H1 (cell line): ENCODE measurements at regions not wholly inside any gene's neighbourhood (a gene's known extent, or its start where the extent isn't known, plus 50 kb on each side); places are given as distances from the start of the nearest gene placed in this dataset.

Experiments
- BACH1 ChIP-seq: IDR thresholded peaks from 2 replicates; pipeline ENCODE4 v1.6.1; 2012; ENCODE audit warnings: low read length, improper control_type of control experiment
- BRCA1 ChIP-seq: IDR thresholded peaks from 2 replicates; pipeline ENCODE4 v1.6.1; 2012; ENCODE audit warnings: low read depth, low read length, improper control_type of control experiment
- JUN ChIP-seq: IDR thresholded peaks from 2 replicates; pipeline ENCODE4 v1.6.1; 2011; ENCODE audit warnings: low read depth, mild to moderate bottlenecking, improper control_type of control experiment, low read length
- KDM5A ChIP-seq: fragments of 200-600 bp; IDR thresholded peaks from 2 replicates; pipeline ENCODE4 v1.7.1; 2012; ENCODE audit warnings: mild to moderate bottlenecking, low read length, inconsistent platforms, mixed read lengths
- POLR2AphosphoS5 ChIP-seq: IDR thresholded peaks from 2 replicates; pipeline ENCODE4 v1.6.1; 2011; ENCODE audit warnings: low read depth, low read length
- SP4 ChIP-seq: IDR thresholded peaks from 2 replicates; pipeline ENCODE4 v1.6.1; 2012; ENCODE audit warnings: low read length, inconsistent platforms

GRCh38 chr16:85994492-85995490 is 95.8 kb downstream of the IRF8 start (continued):
- TF ChIP-seq POLR2AphosphoS5 (no peak), BRCA1 (no peak), KDM5A (no peak), BACH1 (no peak), JUN (no peak), SP4 (no peak)
